K562 (cell line): ENCODE measurements at regions not wholly inside any gene's neighbourhood (a gene's known extent, or its start where the extent isn't known, plus 50 kb on each side); places are given as distances from the start of the nearest gene placed in this dataset.

Experiments used
- CHD2 ChIP-seq: IDR thresholded peaks from 2 replicates; pipeline ENCODE4 v1.6.1; 2011; ENCODE audit warnings: low read depth, low read length
- DPF2 ChIP-seq: fragments of 450-650 bp; IDR thresholded peaks from 2 replicates; pipeline ENCODE4 v1.6.1; 2016
- EZH2 ChIP-seq: IDR thresholded peaks from 2 replicates; pipeline ENCODE4 v1.6.1; 2012; ENCODE audit warnings: low read depth, mild to moderate bottlenecking, inconsistent platforms, low read length, borderline replicate concordance
- MNT ChIP-seq, 2 experiments: fragments of 450-650 bp; conservative IDR thresholded peaks; 2 replicates each; pipeline ENCODE4 v1.6.1; 2017; ENCODE audit warnings: mild to moderate bottlenecking in 2 of 2, moderate library complexity in 2 of 2
- PKNOX1 ChIP-seq: fragments of 450-650 bp; IDR thresholded peaks from 2 replicates; pipeline ENCODE4 v1.6.1; 2016
- RBM17 ChIP-seq: fragments of 200-400 bp; formaldehyde crosslinking; IDR thresholded peaks from 2 replicates; pipeline ENCODE4 v1.6.1; 2017; ENCODE audit warnings: low read depth, mild to moderate bottlenecking, low read length, borderline replicate concordance
- SFPQ ChIP-seq: fragments of 200-400 bp; formaldehyde crosslinking; IDR thresholded peaks from 2 replicates; pipeline ENCODE4 v1.6.1; 2017; ENCODE audit warnings: mild to moderate bottlenecking, low read depth, low read length, moderate library complexity
- SMARCA4 ChIP-seq: fragments of 450-650 bp; IDR thresholded peaks from 2 replicates; pipeline ENCODE4 v1.6.1; 2016
- TEAD4 ChIP-seq, 2 experiments: sonication (generic) in 1 of 2; formaldehyde crosslinking in 1 of 2; IDR thresholded peaks; 2 replicates each; pipeline versions ENCODE4 v1.6.1 to v1.8.0; 2012 to 2022; ENCODE audit warnings: borderline replicate concordance in 1 of 2, inconsistent platforms in 1 of 2, low read length in 1 of 2, mild to moderate bottlenecking in 1 of 2, missing genetic modification reagents in 1 of 2
- ZMIZ1 ChIP-seq, 2 experiments: fragments of 150-350 bp in 1 of 2; IDR thresholded peaks; 2 replicates each; pipeline ENCODE4 v1.6.1; 2012 to 2016; ENCODE audit warnings: low read depth in 2 of 2, low read length in 2 of 2, mild to moderate bottlenecking in 1 of 2, moderate library complexity in 1 of 2
- ZNF764 ChIP-seq: fragments of 250-450 bp; sonication (Bioruptor Pico); IDR thresholded peaks from 2 replicates; pipeline ENCODE4 v1.4.0; 2020; ENCODE audit warnings: low read depth, mild to moderate bottlenecking, moderate library complexity
- TF ChIP-seq, protein P1 (sequence below), 2 experiments: IDR thresholded peaks in 1 of 2; conservative IDR thresholded peaks in 1 of 2; 2 replicates each; pipeline ENCODE4 v1.6.1; 2016; ENCODE audit warnings: low read depth in 2 of 2, mild to moderate bottlenecking in 1 of 2, missing compliant biosample characterization in 1 of 2, missing genetic modification characterization in 1 of 2, moderate library complexity in 1 of 2
- TF ChIP-seq, protein P2 (sequence below): sonication (generic); formaldehyde crosslinking; IDR thresholded peaks from 2 replicates; pipeline ENCODE4 v1.5.0; 2020; ENCODE audit warnings: missing genetic modification reagents
- TF ChIP-seq, protein P3 (sequence below): sonication (generic); formaldehyde crosslinking; IDR thresholded peaks from 2 replicates; pipeline ENCODE4 v1.8.0; 2022; ENCODE audit warnings: mild to moderate bottlenecking, missing genetic modification reagents

GRCh38 chr7:88689821-88690220 is 69.7 kb upstream of the ZNF804B start (continued):
- peak in 1 of 2 experiments; percentile 87; a peak in 2 of 4 replicates for TF ChIP-seq ZMIZ1 (IDR thresholded peaks at IDR 0.05; ENCODE audit: low read depth in 2 of 2, low read length in 2 of 2)
- TF ChIP-seq TEAD4 (IDR thresholded peaks at IDR 0.05; ENCODE audit: low read length), result peak; percentile 98
- no peak for TF ChIP-seq TEAD4 (CRISPR knock-in tag; IDR thresholded peaks at IDR 0.05; ENCODE audit: borderline replicate concordance)
- peak; percentile 99 for TF ChIP-seq DPF2
- 0 out of 4 replicates have a peak, but pooled peaks have one; percentile 8 to 44 for TF ChIP-seq MNT (conservative IDR thresholded peaks at IDR 0.05)
- TF ChIP-seq CHD2, result no peak
- peak; percentile 83 for TF ChIP-seq PKNOX1
- peak; percentile 99 for TF ChIP-seq SMARCA4
- TF ChIP-seq EZH2, result no peak
- TF ChIP-seq, protein P1, sequence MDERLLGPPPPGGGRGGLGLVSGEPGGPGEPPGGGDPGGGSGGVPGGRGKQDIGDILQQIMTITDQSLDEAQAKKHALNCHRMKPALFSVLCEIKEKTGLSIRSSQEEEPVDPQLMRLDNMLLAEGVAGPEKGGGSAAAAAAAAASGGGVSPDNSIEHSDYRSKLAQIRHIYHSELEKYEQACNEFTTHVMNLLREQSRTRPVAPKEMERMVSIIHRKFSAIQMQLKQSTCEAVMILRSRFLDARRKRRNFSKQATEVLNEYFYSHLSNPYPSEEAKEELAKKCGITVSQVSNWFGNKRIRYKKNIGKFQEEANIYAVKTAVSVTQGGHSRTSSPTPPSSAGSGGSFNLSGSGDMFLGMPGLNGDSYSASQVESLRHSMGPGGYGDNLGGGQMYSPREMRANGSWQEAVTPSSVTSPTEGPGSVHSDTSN (CRISPR knock-in tag; IDR thresholded peaks at IDR 0.05; ENCODE audit: low read depth), result no peak
- TF ChIP-seq, protein P1 (tag; conservative IDR thresholded peaks at IDR 0.05; ENCODE audit: low read depth), result peak; percentile 97
- TF ChIP-seq, protein P2, sequence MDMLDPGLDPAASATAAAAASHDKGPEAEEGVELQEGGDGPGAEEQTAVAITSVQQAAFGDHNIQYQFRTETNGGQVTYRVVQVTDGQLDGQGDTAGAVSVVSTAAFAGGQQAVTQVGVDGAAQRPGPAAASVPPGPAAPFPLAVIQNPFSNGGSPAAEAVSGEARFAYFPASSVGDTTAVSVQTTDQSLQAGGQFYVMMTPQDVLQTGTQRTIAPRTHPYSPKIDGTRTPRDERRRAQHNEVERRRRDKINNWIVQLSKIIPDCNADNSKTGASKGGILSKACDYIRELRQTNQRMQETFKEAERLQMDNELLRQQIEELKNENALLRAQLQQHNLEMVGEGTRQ (CRISPR knock-in tag), result no peak
- TF ChIP-seq RBM17, result no peak
- no peak for TF ChIP-seq SFPQ
- no peak for TF ChIP-seq ZNF764 (CRISPR knock-in tag)
- TF ChIP-seq, protein P3, sequence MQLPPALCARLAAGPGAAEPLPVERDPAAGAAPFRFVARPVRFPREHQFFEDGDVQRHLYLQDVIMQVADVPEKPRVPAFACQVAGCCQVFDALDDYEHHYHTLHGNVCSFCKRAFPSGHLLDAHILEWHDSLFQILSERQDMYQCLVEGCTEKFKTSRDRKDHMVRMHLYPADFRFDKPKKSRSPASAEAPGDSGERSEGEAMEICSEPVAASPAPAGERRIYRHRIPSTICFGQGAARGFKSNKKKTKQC (CRISPR knock-in tag), result no peak
